Posterior vena cava (tissue), 2 donors: ENCODE measurements at regions not wholly inside any gene's neighbourhood (a gene's known extent, or its start where the extent isn't known, plus 50 kb on each side); places are given as distances from the start of the nearest gene placed in this dataset.

ENCODE experiments used
- DNase-seq: peaks from one replicate; pipeline ENCODE4 v3.0.0-alpha.2; 2020; ENCODE audit warnings: low spot score
- intact Hi-C, 2 donors: fragments of 100-400 bp; cut with DNase I; formaldehyde crosslinking; loops; one replicate each; pipeline versions ENCODE4 v1.14.1 to v1.14.2; 2022 to 2023
- donor health status: DM: yes; HTN: yes; CAD: no.
- donor health status: DM: yes; HTN: yes; CAD: no.

DNA sequence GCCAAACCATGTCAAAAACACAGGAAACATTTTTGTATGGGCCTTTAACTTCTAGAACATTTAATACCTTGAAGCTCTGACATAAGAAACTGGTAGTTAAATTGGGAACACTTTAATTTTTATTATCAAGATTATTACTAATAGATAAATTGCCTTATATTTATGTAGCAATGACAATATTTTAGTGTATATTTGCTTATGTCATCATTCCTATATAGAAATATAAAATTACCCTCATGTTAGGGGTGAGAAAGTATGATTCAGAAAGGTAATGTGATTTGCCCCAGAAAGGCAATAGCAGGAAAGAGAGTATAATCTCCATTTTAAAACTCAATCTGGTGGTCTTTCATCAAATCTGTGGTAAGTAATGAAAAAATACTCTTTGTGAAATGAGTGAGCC lies 147.4 kb downstream of the IL15 start:
- DNase-seq = no peak
- intact Hi-C loops = loop anchor here in 1 of 2 donors (1.0 kb wide), 1 partner anchor 20 kb away; no protein-coding TSS in a partner anchor

DNA sequence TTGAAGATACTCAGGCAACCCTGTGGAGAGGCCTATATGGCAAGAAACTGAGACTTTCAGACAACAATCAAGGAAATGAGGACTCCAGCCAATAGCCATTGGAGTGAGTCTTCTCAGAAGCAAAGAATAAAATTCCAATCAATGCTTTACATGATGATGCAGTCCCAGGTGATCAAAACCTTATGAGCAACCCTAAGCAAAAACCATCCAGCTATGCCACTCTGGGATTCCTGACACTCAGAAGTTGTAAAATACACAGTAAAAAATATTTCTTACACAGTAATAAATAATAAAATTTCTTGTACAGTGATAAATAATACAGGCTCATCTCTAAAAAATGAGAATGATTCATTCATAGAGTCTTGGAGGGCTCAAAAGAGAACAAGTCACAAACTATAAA lies 150.6 kb downstream of the IL15 start:
- intact Hi-C loops = no loop called here
- DNase-seq = no peak

DNA sequence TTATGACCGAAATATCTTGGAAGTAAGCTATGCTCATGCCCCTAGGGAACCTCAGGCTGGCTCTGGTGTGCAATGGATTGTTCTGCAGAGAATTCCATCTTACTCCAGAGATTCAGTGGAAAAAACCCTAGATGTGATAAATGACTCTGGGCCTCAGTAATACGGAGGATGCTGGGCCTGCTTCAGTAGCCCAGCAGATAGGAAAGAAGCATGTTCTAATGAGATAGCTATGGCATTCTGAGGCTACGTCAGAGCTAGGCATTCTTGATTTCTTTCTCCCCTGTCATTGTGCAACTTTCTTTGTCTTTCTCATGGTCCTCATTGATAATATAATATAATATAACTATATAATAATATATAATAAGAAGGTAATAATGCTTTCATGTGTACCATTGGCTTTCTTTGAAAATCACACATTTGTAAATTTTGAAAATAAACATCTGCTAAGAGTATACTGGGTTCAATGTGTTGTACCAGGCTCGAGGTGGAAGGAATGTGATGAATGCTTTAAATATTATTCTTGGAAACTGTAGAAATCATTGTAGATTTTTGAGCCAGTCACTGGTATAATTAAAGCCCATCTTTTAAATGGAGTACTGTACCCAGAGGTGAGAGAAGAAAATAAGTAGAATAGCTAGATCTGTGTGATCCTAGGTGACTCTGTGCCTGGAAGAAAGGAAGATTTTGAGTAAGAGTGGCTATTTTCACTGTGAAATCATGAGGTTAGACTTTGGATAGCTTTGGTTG lies 152.0 kb downstream of the IL15 start:
- intact Hi-C loops = no loop called here
- no peak for DNase-seq

DNA sequence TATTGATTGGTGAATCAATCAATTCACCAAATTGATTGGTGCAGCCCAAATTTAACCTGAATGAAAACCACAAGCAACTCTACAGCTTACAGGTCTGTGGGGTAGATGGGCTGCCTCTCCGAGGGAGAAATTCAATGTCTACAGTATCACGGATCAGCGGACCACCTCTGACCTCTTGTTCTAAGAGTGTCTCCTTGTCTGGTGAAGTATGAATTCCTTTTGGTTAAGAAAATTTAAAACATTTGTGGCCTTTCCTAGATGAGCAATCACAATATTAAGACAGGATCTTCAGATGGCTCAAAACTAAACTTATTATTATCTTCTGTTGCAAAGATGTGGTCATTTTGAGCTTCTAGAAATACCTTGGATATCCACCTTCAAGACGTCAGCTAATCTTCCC lies 153.3 kb downstream of the IL15 start:
- no peak for DNase-seq
- intact Hi-C loops = no loop called here

DNA sequence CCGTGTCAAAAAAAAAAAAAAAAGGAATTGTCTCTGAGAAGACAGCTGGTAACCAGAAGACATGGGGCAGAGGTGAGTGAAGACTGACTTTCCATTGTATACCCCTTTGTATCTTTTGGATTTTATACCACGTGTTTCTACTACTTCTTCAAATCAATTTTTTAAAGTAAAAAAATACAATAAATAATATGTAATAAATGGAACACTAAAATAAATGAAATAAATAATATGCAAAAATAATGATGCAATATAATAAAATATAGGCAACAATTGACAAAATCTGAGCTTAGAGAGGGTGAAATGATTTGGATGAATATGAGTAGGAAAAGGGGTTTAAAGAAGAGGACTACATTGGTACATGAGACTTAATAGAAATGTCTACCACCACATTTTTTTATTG lies 155.8 kb downstream of the IL15 start:
- no peak for DNase-seq
- intact Hi-C loops = no loop called here

DNA sequence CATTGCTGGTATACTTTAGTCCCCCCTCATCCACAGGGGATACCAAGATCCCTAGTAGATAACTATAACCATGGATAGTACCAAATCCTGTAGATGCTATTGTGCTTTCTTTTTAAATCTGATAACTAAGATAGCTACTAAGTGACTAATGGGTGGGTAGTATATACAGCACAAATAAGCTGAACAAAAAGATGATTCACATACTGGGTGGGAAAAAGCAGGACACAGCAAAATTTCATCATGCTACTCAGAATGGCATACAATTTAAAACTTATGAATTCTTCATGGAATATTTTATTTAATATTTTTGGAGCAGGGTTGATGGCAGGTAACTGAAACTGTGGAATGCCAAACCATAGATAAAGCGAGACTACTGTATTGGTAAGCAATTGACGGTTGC lies 161.6 kb downstream of the IL15 start:
- intact Hi-C loops = no loop called here
- DNase-seq = no peak

DNA sequence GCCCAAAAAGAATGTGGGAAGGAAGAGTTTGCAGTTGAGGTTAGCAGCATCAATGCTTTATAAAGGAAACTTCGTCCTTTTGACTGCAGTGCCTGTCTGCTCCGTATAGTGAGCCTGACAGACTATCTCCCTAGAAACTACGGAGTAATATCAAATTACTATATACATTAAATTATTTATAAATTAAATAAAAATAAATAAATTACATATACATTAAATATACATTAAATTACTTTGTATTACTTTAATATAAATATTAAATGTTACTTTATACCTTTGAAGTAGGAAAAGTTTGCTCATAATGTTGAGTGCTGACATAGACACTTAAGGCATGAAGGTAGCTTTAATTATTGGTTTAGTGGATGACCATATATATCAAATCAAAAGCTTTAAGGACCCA lies 165.2 kb downstream of the IL15 start:
- DNase-seq = no peak
- intact Hi-C loops = no loop called here

DNA sequence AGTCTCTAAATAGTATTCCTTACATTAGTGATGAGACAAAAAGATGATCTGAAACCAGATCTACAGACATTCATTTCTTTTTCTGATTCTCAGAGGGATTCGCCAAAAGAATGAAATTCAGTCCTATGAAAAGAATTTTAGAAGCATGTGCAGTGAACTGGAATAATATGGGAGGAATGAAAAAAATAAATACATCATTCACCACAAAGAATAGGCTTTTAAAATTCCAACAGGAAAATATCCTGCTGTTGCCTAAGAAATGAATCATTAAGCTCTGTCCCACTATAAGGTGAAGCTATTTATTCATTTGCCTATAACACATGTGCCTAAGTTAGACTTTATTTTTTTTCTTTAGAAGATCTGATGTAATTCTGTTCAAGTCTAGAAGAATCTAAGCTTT lies 165.9 kb downstream of the IL15 start:
- intact Hi-C loops = no loop called here
- DNase-seq = no peak

DNA sequence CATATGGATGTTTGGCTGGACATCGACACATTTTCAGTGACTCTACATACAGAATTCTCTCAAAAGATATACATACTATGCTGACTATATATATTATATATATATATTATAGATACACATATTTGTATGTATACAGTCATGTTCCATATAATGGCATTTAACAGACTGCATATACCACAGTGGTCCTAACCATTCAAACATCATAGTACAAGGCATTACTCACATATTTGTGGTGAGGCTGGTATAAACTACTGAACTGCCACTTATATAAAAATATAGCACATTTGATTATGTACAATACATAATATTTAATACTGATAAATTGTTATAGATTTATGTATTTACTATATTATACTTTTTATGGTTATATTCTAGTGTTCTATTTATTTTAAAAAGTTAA lies 168.5 kb downstream of the IL15 start:
- intact Hi-C loops = no loop called here
- no peak for DNase-seq

DNA sequence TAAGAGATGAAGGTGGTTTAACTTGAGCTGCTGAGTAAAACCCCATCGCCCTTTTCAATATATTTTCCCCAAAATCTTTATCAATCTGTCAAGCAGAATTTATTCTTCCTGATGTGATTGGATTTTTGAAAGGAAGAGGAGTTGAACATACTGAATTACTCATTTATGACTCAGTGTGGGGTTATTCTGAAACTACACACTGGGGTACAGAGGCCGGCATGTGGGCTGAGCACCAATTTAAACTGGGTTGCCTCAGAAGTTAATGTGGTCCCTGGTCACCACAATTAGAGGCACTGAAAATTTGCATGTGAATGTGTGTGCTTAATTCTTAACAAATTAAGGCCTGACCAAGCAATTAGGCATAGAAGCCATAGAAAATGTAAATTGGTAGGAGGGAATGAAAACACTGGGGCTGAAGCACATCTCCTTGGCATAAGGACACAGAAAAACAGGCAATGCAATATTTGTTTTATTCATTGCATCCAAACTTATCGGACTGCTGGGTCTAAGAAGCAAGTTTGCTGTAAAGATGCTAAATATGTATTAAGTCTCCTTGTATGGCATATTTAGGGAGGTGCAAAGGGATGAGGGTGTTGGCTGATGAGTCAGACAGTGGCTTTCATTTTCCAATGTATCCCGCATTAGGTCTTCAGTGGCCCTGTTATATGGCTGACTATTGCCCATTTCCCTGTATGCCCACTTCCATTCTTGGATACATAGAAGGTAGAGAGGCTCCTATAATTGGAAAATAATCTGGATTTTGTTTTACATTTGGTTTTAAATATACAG lies 170.9 kb downstream of the IL15 start:
- DNase-seq = no peak
- intact Hi-C loops = no loop called here

DNA sequence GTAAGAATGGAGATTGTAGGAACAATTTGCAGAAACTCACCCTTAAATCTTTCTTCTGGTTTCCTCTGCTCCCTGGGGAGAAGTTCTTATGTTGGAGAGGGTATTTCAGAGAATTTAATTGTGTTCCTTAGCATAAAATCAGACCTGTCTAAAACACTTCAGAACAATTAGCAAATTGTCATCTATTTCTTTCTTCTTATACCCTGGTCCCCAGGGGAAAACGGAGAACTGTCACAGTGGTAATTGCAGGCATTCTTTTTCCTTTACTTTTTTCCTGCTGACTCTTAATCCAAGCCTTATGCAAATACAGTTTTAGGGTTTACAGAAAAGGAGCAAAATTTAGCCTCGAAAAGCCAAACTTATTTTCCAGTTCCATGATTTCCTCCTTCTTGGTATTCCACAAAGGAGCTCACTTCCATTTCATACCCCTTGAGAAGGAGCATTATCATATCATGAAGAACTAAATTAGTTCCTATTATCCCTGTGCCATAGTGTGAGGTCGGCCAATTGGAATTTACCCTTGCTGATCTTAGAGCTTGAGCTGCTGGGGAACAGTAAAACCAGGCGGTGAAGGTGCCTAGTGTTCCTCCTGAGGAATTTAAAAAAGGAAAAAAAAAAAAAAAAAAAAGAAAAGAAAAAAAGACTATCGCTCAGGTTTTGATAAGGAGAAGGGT lies 173.8 kb downstream of the IL15 start:
- intact Hi-C loops = no loop called here
- DNase-seq = no peak

DNA sequence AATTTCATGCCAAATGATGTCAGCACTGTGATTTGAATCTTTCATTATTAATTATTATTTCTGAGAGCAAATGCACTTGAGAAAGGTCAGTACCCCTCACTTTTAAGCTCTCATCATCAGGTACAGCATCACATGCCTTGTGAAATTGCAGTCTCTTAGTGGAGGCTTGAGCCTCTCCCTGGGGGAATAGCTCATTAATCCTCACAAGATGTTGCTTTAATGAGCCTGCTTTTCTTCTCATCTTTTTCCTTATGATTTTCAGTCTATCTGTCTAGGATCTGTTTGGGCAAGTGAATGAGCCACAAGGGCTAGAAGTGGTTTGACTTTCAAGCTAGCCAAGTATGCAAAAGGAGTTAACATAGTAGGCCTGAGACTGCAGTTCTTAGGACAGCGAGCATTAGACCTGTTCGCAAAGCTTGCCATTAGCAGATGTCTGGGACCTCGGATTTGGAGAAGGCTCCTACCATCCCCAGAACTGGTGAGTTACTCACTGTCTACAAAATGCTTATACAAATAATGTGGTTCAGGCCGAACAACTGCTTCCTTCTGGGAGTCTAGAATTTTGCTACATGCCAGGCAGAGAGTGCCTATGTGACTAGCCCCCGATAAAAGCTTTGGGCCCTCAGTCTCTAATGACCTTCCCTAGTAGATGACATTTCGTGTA lies 174.5 kb downstream of the IL15 start:
- intact Hi-C loops = no loop called here
- DNase-seq = no peak

DNA sequence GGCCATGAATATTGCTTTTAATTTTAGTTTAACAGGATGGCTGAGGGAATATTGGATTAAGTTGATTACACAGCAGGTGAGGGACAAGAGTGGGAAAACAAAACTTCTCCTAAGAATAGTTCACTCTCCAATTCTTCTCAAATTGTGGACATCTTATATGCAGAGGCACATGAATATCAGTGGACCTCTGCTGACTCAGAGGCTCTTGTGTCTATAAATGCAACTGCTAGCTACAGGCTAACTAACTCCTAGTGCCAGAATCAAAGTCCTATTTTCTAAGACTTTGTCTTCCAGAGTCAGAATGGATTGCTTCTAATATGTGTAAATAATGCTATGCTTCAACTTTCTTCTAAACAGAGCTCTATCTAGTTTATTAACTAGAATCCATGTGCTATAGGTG lies 175.8 kb downstream of the IL15 start:
- intact Hi-C loops = no loop called here
- DNase-seq = no peak

DNA sequence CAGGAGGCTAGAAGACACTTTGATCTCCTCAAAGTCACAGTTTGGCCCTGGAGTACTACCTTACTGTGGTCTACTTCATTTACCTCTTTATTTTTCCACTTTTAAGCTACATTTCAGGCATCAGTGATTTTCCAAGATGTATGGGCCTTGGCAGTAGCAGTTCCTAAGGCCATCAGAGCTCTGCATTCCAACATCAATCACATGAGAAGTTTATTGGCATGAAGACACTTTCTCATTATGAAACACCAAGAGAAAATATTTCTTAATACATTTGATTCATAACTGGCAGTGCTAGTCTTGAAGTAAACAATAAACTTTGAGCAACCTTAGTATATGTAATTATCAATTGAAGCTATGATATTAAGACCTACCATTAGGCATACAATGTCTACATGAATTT lies 178.1 kb downstream of the IL15 start:
- DNase-seq = no peak
- intact Hi-C loops = no loop called here

DNA sequence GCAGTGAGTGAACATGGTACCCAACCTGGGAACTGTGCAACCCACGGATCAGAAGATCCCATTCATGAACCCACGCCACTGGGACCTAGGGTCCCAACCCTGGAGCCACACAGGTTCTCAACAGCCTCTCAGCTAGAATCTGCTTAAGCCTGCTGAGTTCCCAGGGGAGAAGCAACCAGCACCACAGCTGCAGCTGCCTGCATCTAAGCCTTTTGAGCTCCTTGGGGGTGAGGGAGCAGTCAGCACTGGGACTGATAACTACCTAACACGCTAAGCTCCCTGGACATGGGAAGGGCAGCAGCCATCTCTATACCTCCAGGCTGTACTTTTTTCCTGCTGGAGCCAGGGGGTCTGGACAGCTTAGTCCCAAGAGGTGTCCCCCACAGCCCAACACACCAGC lies 179.3 kb downstream of the IL15 start:
- intact Hi-C loops = no loop called here
- no peak for DNase-seq

DNA sequence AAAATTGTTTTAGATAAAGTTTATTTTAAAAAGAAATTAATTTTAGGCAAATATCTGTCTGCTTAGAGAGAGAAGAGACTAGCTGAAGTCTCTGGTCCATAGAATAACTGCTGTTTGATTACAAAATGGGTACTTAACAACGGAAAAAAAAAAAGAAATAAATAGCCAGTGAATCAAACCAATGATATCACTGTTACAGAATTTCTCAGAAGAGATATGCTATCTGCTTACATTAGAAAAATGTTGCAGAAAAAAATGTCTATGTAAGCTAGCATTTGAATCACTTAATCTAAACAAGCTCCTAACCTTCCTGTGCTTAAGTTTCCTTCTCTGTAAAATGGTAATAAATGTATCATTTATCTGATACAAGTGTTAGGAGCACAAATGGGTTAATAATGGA lies 189.9 kb downstream of the IL15 start:
- DNase-seq = no peak
- intact Hi-C loops = no loop called here

DNA sequence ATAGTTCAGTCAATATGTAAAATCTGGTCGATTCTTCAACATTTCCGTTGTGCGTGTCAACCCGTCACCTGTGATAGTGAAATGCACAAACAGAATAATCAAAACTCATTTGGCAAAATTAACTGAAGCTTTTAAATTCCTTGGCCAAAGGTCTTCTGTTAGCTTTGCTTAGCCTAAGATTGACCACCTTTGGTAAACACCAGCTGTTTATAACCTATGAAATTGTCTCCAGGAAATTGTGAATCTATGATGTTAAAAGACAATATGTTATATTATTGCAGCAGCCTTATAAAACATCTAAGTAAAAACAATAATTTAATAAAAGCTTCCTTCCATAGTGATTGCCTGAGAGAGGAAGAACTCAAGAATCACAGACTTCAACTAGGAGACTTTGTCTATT lies 196.8 kb downstream of the IL15 start:
- DNase-seq = no peak
- intact Hi-C loops = no loop called here

DNA sequence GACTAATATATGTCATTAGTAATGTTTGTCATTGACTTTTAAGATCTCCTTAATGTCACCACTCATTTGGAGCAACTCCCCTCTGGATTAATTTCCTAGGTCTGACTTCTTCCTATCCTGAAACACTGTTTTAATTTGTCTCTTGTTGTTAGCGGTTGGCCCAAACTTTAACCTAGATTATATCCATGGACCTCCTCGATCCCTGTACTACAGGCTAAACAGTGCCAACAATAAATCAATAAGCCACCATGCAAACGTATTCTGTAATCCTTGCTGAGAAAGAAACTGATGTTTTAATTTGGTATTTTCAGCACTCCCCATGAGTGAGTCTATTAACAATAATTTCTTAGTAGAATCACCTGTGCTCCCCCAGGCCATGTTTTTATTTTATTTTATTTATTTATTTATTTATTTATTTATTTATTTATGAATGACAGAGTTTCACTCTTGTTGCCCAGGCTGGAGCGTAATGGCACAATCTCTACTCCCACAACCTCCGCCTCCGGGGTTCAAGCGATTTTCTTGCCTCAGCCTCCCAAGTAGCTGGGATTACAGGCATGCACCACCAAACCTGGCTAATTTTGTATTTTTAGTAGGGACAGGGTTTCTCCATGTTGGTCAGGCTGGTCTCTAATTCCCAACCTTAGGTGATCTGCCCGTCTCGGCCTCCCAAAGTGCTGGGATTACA lies 204.1 kb downstream of the IL15 start:
- DNase-seq = no peak
- intact Hi-C loops = no loop called here

DNA sequence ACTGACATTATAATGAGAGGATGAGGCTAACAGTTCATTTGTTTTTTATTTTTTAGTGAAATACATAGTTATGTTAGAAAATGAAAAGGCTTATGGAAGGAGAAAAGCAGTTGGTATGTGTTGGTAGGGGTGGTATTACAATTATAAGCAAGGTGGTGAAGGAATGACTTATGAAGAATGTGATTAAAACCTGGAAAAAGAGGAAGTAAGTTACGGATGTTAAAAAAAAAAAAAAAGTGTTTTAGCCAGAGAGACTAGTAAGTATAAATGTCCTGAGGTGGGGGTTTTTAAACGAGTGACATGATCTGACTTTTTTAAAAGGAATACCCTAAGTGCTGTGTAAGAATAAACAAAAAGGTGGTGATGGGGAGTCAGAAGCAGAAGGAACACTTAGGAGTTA lies 206.8 kb downstream of the IL15 start:
- no peak for DNase-seq
- intact Hi-C loops = no loop called here
